HEK293 (cell line): ENCODE measurements at regions not wholly inside any gene's neighbourhood (a gene's known extent, or its start where the extent isn't known, plus 50 kb on each side); places are given as distances from the start of the nearest gene placed in this dataset.

ENCODE experiments used
- CTCF ChIP-seq: fragments of 450-650 bp; formaldehyde crosslinking; IDR thresholded peaks from 2 replicates; pipeline ENCODE4 v1.5.1; 2016; ENCODE audit warnings: missing biosample characterization, missing genetic modification characterization
- HOXA7 ChIP-seq: sonication (generic); formaldehyde crosslinking; IDR thresholded peaks from 2 replicates; pipeline ENCODE4 v1.8.1; 2022; ENCODE audit warnings: missing genetic modification reagents, borderline replicate concordance
- ZBTB21 ChIP-seq: fragments of 450-650 bp; formaldehyde crosslinking; IDR thresholded peaks from 2 replicates; pipeline ENCODE4 v1.5.1; 2017; ENCODE audit warnings: missing biosample characterization, missing genetic modification characterization
- ZNF274 ChIP-seq, 2 experiments: fragments of 200-500 bp in 1 of 2; fragments of 450-650 bp in 1 of 2; sonication (Bioruptor generic) in 1 of 2; formaldehyde crosslinking in 1 of 2; IDR thresholded peaks; 2 replicates each; pipeline versions ENCODE4 v1.5.1 to v1.6.1; 2014 to 2016; ENCODE audit warnings: borderline replicate concordance in 1 of 2, inconsistent platforms in 1 of 2, low read length in 1 of 2, missing biosample characterization in 1 of 2, missing genetic modification characterization in 1 of 2
- ZNF341 ChIP-seq: fragments of 450-650 bp; formaldehyde crosslinking; IDR thresholded peaks from 2 replicates; pipeline ENCODE4; 2016; ENCODE audit warnings: low read depth, missing biosample characterization, missing genetic modification characterization
- TF ChIP-seq, protein P1 (sequence below): fragments of 450-650 bp; formaldehyde crosslinking; IDR thresholded peaks from 2 replicates; pipeline ENCODE4 v1.5.1; 2017; ENCODE audit warnings: missing biosample characterization, mild to moderate bottlenecking, missing genetic modification characterization, moderate library complexity

DNA sequence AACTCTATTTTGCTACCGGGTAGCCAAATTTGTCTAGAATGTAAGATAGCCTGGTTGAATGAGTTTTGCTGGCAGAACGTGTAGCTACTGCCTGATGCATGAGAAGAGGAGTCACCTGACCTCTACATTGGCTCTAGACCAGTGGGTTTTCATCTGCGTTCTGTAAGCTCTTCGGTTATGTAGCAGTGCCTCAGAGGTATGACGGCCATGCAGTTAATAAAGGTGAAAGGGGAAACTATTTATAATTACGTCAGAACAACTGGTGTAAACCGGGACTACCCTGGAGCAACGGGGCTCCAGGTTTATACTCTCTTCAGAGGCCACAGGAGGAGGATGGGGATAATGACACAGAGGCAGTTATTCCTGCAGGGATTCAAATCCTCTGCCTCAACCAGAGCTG is 173.4 kb upstream of the KITLG start:
- TF ChIP-seq ZNF341 (tag by site-specific recombination) (no peak), CTCF (tag by site-specific recombination) (no peak), ZBTB21 (tag by site-specific recombination) (no peak), HOXA7 (CRISPR knock-in tag) (no peak), ZNF274 (IDR thresholded peaks at IDR 0.05; ENCODE audit: low read length) (no peak), ZNF274 (tag by site-specific recombination; IDR thresholded peaks at IDR 0.05; ENCODE audit: borderline replicate concordance) (no peak)
- TF ChIP-seq, protein P1, sequence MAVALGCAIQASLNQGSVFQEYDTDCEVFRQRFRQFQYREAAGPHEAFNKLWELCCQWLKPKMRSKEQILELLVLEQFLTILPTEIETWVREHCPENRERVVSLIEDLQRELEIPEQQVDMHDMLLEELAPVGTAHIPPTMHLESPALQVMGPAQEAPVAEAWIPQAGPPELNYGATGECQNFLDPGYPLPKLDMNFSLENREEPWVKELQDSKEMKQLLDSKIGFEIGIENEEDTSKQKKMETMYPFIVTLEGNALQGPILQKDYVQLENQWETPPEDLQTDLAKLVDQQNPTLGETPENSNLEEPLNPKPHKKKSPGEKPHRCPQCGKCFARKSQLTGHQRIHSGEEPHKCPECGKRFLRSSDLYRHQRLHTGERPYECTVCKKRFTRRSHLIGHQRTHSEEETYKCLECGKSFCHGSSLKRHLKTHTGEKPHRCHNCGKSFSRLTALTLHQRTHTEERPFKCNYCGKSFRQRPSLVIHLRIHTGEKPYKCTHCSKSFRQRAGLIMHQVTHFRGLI (tag by site-specific recombination), result no peak
